Vagina (tissue), 2 donors: ENCODE measurements at regions not wholly inside any gene's neighbourhood (a gene's known extent, or its start where the extent isn't known, plus 50 kb on each side); places are given as distances from the start of the nearest gene placed in this dataset.

ENCODE experiments used
- CTCF ChIP-seq, 3 experiments: fragments of 450-650 bp in 2 of 3; fragments of 200-600 bp in 1 of 3; sonication (generic) in 1 of 3; IDR thresholded peaks; one replicate each; pipeline ENCODE4 v1.5.1; 2017 to 2019; ENCODE audit warnings: antibody characterized with exemption in 3 of 3, mild to moderate bottlenecking in 2 of 3, moderate library complexity in 2 of 3
- POLR2A ChIP-seq, 2 donors: fragments of 450-650 bp; IDR thresholded peaks; one replicate each; pipeline ENCODE4 v1.6.1; 2017; ENCODE audit warnings: antibody characterized with exemption in 2 of 2, mild to moderate bottlenecking in 2 of 2, moderate library complexity in 2 of 2
- POLR2AphosphoS5 ChIP-seq, 2 donors: sonication (generic); formaldehyde crosslinking; IDR thresholded peaks; one replicate each; pipeline ENCODE4 v1.9.0; 2017; ENCODE audit warnings: antibody characterized with exemption in 2 of 2, mild to moderate bottlenecking in 2 of 2, low read depth in 1 of 2; ENCODE audit not compliant: insufficient read depth in 1 of 2

- TF ChIP-seq CTCF (IDR thresholded peaks at IDR 0.05) (no peak), POLR2A (IDR thresholded peaks at IDR 0.05) (no peak), POLR2AphosphoS5 (IDR thresholded peaks at IDR 0.05; ENCODE audit: insufficient read depth in 1 of 2, low read depth in 1 of 2) (no peak)
Observed at GRCh38 chr5:93141969-93142368, 439.1 kb downstream of the NR2F1-AS1 start.
